ENCODE measurements at regions not wholly inside any gene's neighbourhood (a gene's known extent, or its start where the extent isn't known, plus 50 kb on each side); places are given as distances from the start of the nearest gene placed in this dataset.

DNA sequence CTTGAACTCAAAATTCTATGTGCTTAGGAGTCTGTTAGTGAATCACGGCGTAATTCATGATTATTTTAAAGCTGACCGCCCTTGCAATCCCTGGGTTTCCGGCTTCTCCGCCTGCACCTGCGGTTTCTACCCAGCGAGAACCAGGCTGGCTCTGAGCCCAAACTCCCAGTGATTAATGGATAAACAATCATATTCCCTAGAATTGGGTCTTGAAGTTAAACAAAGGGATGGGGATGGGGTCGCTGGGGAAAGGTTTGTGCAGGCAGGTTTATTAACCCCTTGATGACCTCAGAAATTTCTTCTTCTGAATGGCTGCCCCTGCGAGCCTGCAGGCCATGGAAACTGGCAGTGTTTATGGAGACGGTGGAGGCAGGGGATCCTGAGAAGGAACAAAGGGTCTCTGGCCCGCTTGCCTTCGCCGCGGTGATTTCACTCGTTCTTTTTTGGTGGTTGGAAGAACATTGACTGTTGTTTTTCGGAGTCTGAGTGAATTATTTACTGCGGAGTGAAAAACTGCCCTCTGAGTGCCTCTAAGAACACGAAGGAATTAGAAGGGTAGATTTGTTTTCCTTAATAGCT is 1000.3 kb downstream of the BRD1 start:
- TF ChIP-seq CTCF (IDR thresholded peaks at IDR 0.05; ENCODE audit: extremely low read depth, missing control alignments), result no peak
- DNase-seq (ENCODE audit: low spot score), result no peak

- TF ChIP-seq CTCF (IDR thresholded peaks at IDR 0.05; ENCODE audit: extremely low read depth, missing control alignments), result no peak
- no peak for DNase-seq (ENCODE audit: low spot score)
Measured at GRCh38 chr22:48826546-48826945, 1001.1 kb downstream of the BRD1 start.

DNA sequence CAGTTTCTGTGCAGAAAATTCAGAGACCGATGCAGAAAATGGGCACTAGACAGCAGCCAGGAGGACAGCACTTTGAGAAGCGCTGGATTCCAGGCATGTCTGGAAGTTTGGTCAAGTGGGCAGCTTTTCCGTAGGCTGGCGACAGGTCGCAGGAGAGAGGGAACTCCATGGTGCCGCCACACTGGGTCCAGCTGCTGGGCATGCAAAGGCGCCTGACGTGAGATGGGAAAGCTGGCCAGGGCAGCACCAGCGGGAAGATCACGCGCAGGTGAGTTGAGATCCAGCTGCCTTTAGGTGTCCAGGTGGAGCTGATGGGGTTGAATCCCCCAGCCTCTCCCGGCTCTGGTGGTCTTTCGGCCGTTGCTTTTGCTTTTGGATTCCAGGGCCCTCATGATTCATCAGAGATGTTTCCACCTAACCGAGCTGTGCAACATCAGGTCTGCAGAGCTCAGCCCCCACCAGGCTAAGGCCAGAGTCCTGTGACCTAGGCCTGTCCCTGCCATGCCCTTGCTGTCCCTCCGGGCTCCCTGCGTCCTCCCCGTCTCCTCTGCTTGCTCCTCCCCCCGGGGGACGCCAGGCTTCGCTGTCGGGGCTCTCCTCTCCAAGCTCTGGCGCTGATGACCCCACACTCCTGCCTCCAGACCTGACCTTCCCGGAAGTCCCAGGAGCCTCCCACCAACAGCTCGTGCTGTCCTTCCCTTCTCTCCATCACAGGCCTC is 1001.7 kb downstream of the BRD1 start:
- no peak for DNase-seq (ENCODE audit: low spot score)
- no peak for TF ChIP-seq CTCF (IDR thresholded peaks at IDR 0.05; ENCODE audit: extremely low read depth, missing control alignments)

GRCh38 chr22:48824712-48825651 is 1002.7 kb downstream of the BRD1 start:
- no peak for TF ChIP-seq CTCF (IDR thresholded peaks at IDR 0.05; ENCODE audit: extremely low read depth, missing control alignments)
- no peak for DNase-seq (ENCODE audit: low spot score)

DNA sequence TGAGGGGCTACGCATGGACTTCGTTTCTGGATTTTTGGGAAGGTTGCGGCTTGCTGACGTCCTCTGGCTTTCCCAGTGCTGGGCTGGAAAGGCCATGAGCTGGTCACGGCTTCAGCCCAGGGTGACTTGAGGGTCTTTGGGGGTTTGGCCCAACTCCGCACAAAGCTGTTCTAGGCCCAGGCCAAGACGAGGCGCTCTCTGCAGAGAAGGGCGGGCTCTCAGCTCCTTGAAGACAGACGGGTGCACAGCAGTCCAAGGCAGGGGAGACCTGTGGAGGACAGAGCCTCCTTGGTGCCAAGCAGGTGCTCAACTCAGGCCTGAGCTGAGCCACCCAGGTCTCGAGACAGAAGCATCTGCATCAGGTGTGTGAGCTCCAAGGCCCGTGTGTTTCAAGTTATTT is 1003.7 kb downstream of the BRD1 start:
- no peak for TF ChIP-seq CTCF (IDR thresholded peaks at IDR 0.05; ENCODE audit: extremely low read depth, missing control alignments)
- no peak for DNase-seq (ENCODE audit: low spot score)

GRCh38 chr22:48822278-48823233 is 1005.1 kb downstream of the BRD1 start:
- no peak for DNase-seq (ENCODE audit: low spot score)
- TF ChIP-seq CTCF (IDR thresholded peaks at IDR 0.05; ENCODE audit: extremely low read depth, missing control alignments), result no peak

Measured in GM20000 (cell line).